Neural progenitor cell (in vitro differentiated cells): ENCODE measurements at regions not wholly inside any gene's neighbourhood (a gene's known extent, or its start where the extent isn't known, plus 50 kb on each side); places are given as distances from the start of the nearest gene placed in this dataset.

Experiments used
- DNase-seq: peaks from one replicate; pipeline ENCODE4 v3.0.0-alpha.2; 2016; ENCODE audit warnings: low spot score
- H2AFZ ChIP-seq: fragments of 200-600 bp; sonication (generic); replicated peaks from 2 replicates; pipeline ENCODE4 v1.6.1; 2016; ENCODE audit warnings: antibody characterized with exemption
- H3F3A ChIP-seq: fragments of 200-600 bp; sonication (generic); 2 replicates; pipeline ENCODE4 v1.6.1; 2016; ENCODE audit warnings: antibody characterized with exemption, low read depth
- H3K27ac ChIP-seq: fragments of 200-600 bp; sonication (generic); 2 replicates; pipeline ENCODE4 v1.5.1; 2016; ENCODE audit warnings: mild to moderate bottlenecking
- H3K27me3 ChIP-seq: fragments of 200-600 bp; sonication (generic); 2 replicates; pipeline ENCODE4 v1.6.1; 2016; ENCODE audit warnings: mild to moderate bottlenecking, moderate library complexity
- H3K36me3 ChIP-seq: fragments of 200-600 bp; sonication (generic); 2 replicates; pipeline ENCODE4 v1.5.1; 2016
- H3K4me1 ChIP-seq: fragments of 200-600 bp; sonication (generic); 2 replicates; pipeline ENCODE4 v1.6.1; 2016; ENCODE audit warnings: mixed run types
- H3K4me2 ChIP-seq: fragments of 200-600 bp; sonication (generic); 2 replicates; pipeline ENCODE4 v1.6.1; 2016
- H3K4me3 ChIP-seq: fragments of 200-600 bp; sonication (generic); 2 replicates; pipeline ENCODE4 v1.5.1; 2016
- H3K79me2 ChIP-seq: fragments of 200-600 bp; sonication (generic); 2 replicates; pipeline ENCODE4 v1.6.1; 2016; ENCODE audit warnings: low read depth
- H3K9ac ChIP-seq: fragments of 200-600 bp; sonication (generic); 2 replicates; pipeline ENCODE4 v1.6.1; 2016
- H3K9me3 ChIP-seq: fragments of 200-600 bp; sonication (generic); 2 replicates; pipeline ENCODE4 v1.5.1; 2016; ENCODE audit warnings: low read depth
- H4K20me1 ChIP-seq: fragments of 200-600 bp; sonication (generic); 2 replicates; pipeline ENCODE4 v1.6.1; 2016; ENCODE audit warnings: low read depth
- H3K27ac Mint-ChIP-seq: 3 replicates; pipeline ENCODE4 v1.8.0; 2021; ENCODE audit warnings: mixed read lengths
- H3K27me3 Mint-ChIP-seq: 2 replicates; pipeline ENCODE4 v1.8.0; 2022; ENCODE audit warnings: low read depth, mild to moderate bottlenecking, inconsistent platforms, moderate library complexity, mixed read lengths; ENCODE audit not compliant: insufficient read depth
- H3K36me3 Mint-ChIP-seq: 3 replicates; pipeline ENCODE4 v1.8.0; 2021; ENCODE audit warnings: mixed read lengths
- H3K4me1 Mint-ChIP-seq: 3 replicates; pipeline ENCODE4 v1.8.0; 2021; ENCODE audit warnings: mixed read lengths
- H3K4me3 Mint-ChIP-seq: 3 replicates; pipeline ENCODE4 v1.8.0; 2021; ENCODE audit warnings: mild to moderate bottlenecking, moderate library complexity, mixed read lengths
- H3K9me3 Mint-ChIP-seq: 3 replicates; pipeline ENCODE4 v1.8.0; 2020; ENCODE audit warnings: mixed read lengths
- CTCF ChIP-seq: fragments of 200-600 bp; sonication (generic); IDR thresholded peaks from 2 replicates; pipeline ENCODE4 v1.5.1; 2017; ENCODE audit warnings: antibody characterized with exemption, mild to moderate bottlenecking
- EZH2 ChIP-seq: fragments of 200-600 bp; sonication (generic); IDR thresholded peaks from 2 replicates; pipeline ENCODE4 v1.6.1; 2017; ENCODE audit warnings: antibody characterized with exemption, mild to moderate bottlenecking, moderate library complexity
- EZH2phosphoT487 ChIP-seq: fragments of 200-600 bp; sonication (generic); IDR thresholded peaks from 2 replicates; pipeline ENCODE4 v1.6.1; 2017; ENCODE audit warnings: antibody characterized with exemption

GRCh38 chr1:157292809-157293564, 154.8 kb upstream of the ETV3 start:
- no peak overlapping the region for H3K9ac ChIP-seq
- no peak overlapping the region for H3K27ac Mint-ChIP-seq
- no peak overlapping the region for H3K4me2 ChIP-seq
- peaks cover 7% of the 10 kb centered on the region for H3K27me3 Mint-ChIP-seq
- H3K79me2 ChIP-seq: no peaks in the 10 kb centered on the region
- no peak overlapping the region for H3K4me3 ChIP-seq
- no peaks in the 10 kb centered on the region for H3K27me3 ChIP-seq
- H3K36me3 Mint-ChIP-seq: no peaks in the 10 kb centered on the region
- no peaks in the 10 kb centered on the region for H3K4me1 ChIP-seq
- H2AFZ ChIP-seq: no peak overlapping the region
- TF ChIP-seq CTCF: no peak
- TF ChIP-seq EZH2: no peak
- H3K4me3 Mint-ChIP-seq: no peak overlapping the region
- H3K27ac ChIP-seq: no peak overlapping the region
- no peak for DNase-seq
- H3F3A ChIP-seq: no peaks in the 10 kb centered on the region
- H3K9me3 Mint-ChIP-seq: no peaks in the 10 kb centered on the region
- no peaks in the 10 kb centered on the region for H4K20me1 ChIP-seq
- H3K9me3 ChIP-seq: no peaks in the 10 kb centered on the region
- H3K4me1 Mint-ChIP-seq: no peaks in the 10 kb centered on the region
- H3K36me3 ChIP-seq: no peaks in the 10 kb centered on the region

GRCh38 chr1:157292302-157292701, 154.1 kb upstream of the ETV3 start:
- peak overlapping the region; percentile 44 for H3K27ac Mint-ChIP-seq

GRCh38 chr1:157291083-157291482, 152.9 kb upstream of the ETV3 start:
- H3K4me1 ChIP-seq: no peaks in the 10 kb centered on the region
- H3K36me3 ChIP-seq: no peaks in the 10 kb centered on the region
- no peak for TF ChIP-seq CTCF
- TF ChIP-seq EZH2: no peak
- no peak for TF ChIP-seq EZH2phosphoT487
- no peak overlapping the region for H3K27ac ChIP-seq
- H3K9ac ChIP-seq: no peak overlapping the region
- no peak overlapping the region for H3K4me2 ChIP-seq
- Mint-ChIP-seq H3K27ac (no peak overlapping the region), H3K36me3 (no peaks in the 10 kb centered on the region), H3K27me3 (peaks cover 14% of the 10 kb centered on the region), H3K4me1 (no peaks in the 10 kb centered on the region), H3K4me3 (no peak overlapping the region), H3K9me3 (no peaks in the 10 kb centered on the region)
- H3F3A ChIP-seq: no peaks in the 10 kb centered on the region
- H3K27me3 ChIP-seq: no peaks in the 10 kb centered on the region
- DNase-seq: no peak
- no peaks in the 10 kb centered on the region for H3K9me3 ChIP-seq
- no peak overlapping the region for H3K4me3 ChIP-seq
- H4K20me1 ChIP-seq: no peaks in the 10 kb centered on the region
- H3K79me2 ChIP-seq: no peaks in the 10 kb centered on the region
- no peak overlapping the region for H2AFZ ChIP-seq

More at GRCh38 chr1:157292302-157292701, 154.1 kb upstream of the ETV3 start:
- Histone ChIP-seq H3K27ac (no peak overlapping the region), H3K79me2 (no peaks in the 10 kb centered on the region), H3K4me3 (no peak overlapping the region), H3K36me3 (no peaks in the 10 kb centered on the region), H4K20me1 (no peaks in the 10 kb centered on the region), H3K27me3 (no peaks in the 10 kb centered on the region), H3K9me3 (no peaks in the 10 kb centered on the region), H3K4me2 (no peak overlapping the region), H3K4me1 (no peaks in the 10 kb centered on the region), H2AFZ (no peak overlapping the region), H3F3A (no peaks in the 10 kb centered on the region), H3K9ac (no peak overlapping the region)
- Mint-ChIP-seq H3K4me3 (no peak overlapping the region), H3K9me3 (no peaks in the 10 kb centered on the region), H3K4me1 (no peaks in the 10 kb centered on the region), H3K27me3 (peaks cover 8% of the 10 kb centered on the region), H3K36me3 (no peaks in the 10 kb centered on the region)
- TF ChIP-seq EZH2phosphoT487 (no peak), EZH2 (no peak), CTCF (no peak)
- no peak for DNase-seq
